ENCODE measurements at regions not wholly inside any gene's neighbourhood (a gene's known extent, or its start where the extent isn't known, plus 50 kb on each side); places are given as distances from the start of the nearest gene placed in this dataset.

DNA sequence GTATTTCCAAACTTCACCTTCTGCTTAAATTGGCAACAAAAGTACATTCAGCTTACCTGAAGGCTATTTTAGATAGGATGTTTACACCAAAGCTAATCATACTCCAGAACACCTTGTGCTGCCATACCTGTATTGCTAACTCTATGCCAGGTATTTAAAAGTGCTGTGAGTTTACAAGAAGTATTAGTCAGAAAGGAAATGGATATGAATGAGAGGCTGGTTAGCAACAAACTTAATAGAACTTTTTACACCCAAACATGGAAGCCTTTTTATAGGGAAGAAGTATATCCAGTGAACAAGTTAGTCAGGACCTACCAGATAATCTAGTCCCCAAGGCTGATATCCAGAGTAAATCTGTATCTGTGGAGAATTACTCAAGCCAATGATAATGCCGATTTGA is 131.2 kb upstream of the SPRY1 start:
- Mint-ChIP-seq H3K27me3 (ENCODE audit: low read depth) (no peaks in the 10 kb centered on the region), H3K4me3 (no peak overlapping the region), H3K27ac (no peak overlapping the region), H3K9me3 (no peaks in the 10 kb centered on the region), H3K4me1 (ENCODE audit: low read depth) (no peaks in the 10 kb centered on the region), H3K36me3 (ENCODE audit: low read depth) (peaks cover 14% of the 10 kb centered on the region)
- DNase-seq: no peak
- CTCF ChIA-PET: no interaction called here
- intact Hi-C loops (cut with micrococcal nuclease): no loop called here

DNA sequence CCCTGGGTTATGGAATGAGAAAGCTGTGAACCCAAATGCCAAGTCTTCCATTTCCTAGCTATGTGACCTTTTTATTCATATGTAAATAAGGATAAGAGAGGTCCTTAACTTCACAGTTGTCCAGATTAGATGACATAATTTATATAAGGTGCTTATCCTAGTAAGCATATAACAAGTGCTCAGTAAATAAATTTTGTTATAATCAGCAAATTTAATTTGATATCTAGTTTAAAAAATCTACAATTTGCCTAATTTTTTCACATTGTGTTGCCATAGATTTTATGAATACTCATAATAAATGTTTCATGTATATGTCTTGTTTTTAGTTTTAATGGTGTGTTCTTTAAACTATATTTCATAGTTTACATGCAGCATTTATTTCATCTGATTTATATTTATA is 130.4 kb upstream of the SPRY1 start:
- peaks cover 12% of the 10 kb centered on the region for H3K36me3 Mint-ChIP-seq (ENCODE audit: low read depth)
- intact Hi-C loops (cut with micrococcal nuclease): no loop called here
- H3K27ac Mint-ChIP-seq: no peak overlapping the region
- H3K9me3 Mint-ChIP-seq: no peaks in the 10 kb centered on the region
- CTCF ChIA-PET: no interaction called here
- no peaks in the 10 kb centered on the region for H3K27me3 Mint-ChIP-seq (ENCODE audit: low read depth)
- no peak for DNase-seq
- H3K4me3 Mint-ChIP-seq: no peak overlapping the region
- H3K4me1 Mint-ChIP-seq (ENCODE audit: low read depth): no peaks in the 10 kb centered on the region

DNA sequence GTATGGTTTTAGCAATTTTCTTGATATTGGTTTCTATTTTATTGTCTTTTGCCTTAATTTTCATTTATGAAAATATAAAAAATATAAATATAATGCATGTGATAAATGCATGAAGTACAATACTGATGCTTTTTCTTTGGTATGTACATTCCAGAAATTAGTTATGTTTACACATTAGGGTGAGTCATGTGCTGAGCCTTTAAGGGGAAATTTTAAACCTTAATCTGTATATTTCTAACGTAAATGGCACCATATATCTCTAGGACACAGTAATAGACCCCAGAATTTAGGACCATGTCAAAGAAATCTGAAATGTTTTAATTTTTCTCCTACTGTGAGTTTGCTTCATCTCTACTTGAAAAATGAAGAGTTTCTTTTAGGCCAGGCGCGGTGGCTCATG is 117.8 kb upstream of the SPRY1 start:
- DNase-seq: no peak
- H3K4me3 Mint-ChIP-seq: no peak overlapping the region
- H3K27me3 Mint-ChIP-seq (ENCODE audit: low read depth): no peaks in the 10 kb centered on the region
- intact Hi-C loops (cut with micrococcal nuclease): no loop called here
- H3K9me3 Mint-ChIP-seq: no peaks in the 10 kb centered on the region
- peaks cover 23% of the 10 kb centered on the region for H3K36me3 Mint-ChIP-seq (ENCODE audit: low read depth)
- H3K4me1 Mint-ChIP-seq (ENCODE audit: low read depth): no peaks in the 10 kb centered on the region
- no peak overlapping the region for H3K27ac Mint-ChIP-seq
- CTCF ChIA-PET: no interaction called here

DNA sequence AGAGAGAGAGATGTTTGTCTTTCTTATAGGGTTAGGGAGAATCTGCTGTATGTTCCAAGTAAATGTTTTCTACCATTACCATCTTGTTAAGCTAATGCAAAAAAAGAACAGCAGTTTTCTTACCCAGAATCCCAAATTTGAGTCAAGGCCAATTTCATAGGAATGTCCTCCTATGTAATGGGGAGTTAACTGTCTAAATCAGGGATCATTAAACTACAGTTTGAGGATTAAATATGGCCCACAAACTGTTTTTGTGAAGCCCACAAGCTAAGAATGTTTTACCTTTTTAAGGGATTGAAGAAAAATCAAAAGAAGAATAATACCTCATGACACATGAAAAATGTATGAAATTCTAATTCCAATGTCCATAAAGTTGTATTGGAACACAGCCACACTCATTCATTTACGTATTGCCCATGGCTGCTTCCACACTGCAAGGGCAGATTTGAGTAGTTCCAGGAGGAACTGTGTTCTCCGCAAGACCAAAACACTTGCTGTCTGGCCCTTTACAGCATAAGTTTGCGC is 113.2 kb upstream of the SPRY1 start:
- no peak for DNase-seq
- intact Hi-C loops (cut with micrococcal nuclease): no loop called here
- Mint-ChIP-seq H3K4me1 (ENCODE audit: low read depth) (no peaks in the 10 kb centered on the region), H3K27me3 (ENCODE audit: low read depth) (no peaks in the 10 kb centered on the region), H3K9me3 (peaks cover 9% of the 10 kb centered on the region), H3K27ac (no peak overlapping the region), H3K4me3 (no peak overlapping the region), H3K36me3 (ENCODE audit: low read depth) (peaks cover 29% of the 10 kb centered on the region)
- CTCF ChIA-PET: interaction anchor here (0.6 kb wide), 2 partner anchors 196 to 378 kb away, joined by 3 to 4 read pairs; no protein-coding TSS in a partner anchor

DNA sequence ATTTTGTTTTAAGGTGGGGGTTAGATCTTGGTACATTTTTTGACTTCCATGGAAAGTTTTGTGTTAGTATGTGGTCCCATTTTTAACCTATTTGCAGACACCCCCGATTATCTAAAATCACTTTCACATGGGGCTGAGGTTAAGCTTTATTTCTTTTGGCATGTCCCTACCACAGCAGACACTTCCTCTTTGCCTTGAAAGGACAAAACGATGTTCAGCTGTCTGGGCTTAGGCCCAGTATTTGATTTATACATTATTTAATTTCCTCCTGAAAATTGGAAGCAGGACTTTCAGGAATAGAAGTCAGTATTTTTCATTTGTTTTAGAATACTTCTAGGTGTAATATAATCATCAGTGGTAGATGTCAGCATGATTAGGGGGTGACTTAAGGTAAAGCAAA is 112.4 kb upstream of the SPRY1 start:
- Mint-ChIP-seq H3K4me3 (no peak overlapping the region), H3K27ac (no peak overlapping the region), H3K4me1 (ENCODE audit: low read depth) (no peaks in the 10 kb centered on the region), H3K36me3 (ENCODE audit: low read depth) (peaks cover 32% of the 10 kb centered on the region), H3K9me3 (peaks cover 11% of the 10 kb centered on the region), H3K27me3 (ENCODE audit: low read depth) (no peaks in the 10 kb centered on the region)
- CTCF ChIA-PET: no interaction called here
- DNase-seq: no peak
- intact Hi-C loops (cut with micrococcal nuclease): no loop called here

DNA sequence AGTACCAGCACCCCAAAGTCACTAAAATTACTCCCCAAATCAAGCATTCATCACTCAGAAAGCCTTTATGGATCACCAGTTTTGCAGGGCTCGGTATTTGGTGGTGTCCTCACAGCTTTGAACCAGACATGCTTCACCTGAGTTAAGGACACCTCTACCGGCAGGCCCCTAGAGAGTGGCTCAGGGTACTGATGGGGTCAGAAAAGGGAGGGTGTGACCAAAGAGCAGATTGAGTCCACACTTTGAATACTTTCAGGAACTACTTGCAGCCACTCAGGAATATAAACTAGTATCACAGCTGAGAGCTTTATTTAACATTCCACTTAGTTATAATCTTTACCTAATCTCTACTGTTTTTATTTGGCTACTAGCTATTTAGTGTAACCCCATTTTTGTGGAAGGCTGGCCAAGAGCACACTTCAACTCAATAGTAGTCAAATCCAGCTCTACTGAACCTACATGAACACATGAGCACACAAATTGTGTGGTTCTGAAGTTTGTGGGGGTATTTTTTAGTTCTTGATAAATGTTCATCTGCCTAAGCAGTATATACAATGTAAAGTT is 109.6 kb upstream of the SPRY1 start:
- peaks cover 33% of the 10 kb centered on the region for H3K9me3 Mint-ChIP-seq
- no peaks in the 10 kb centered on the region for H3K4me1 Mint-ChIP-seq (ENCODE audit: low read depth)
- CTCF ChIA-PET: no interaction called here
- no peak overlapping the region for H3K4me3 Mint-ChIP-seq
- peaks cover 54% of the 10 kb centered on the region for H3K36me3 Mint-ChIP-seq (ENCODE audit: low read depth)
- no peaks in the 10 kb centered on the region for H3K27me3 Mint-ChIP-seq (ENCODE audit: low read depth)
- H3K27ac Mint-ChIP-seq: no peak overlapping the region
- intact Hi-C loops (cut with micrococcal nuclease): no loop called here
- no peak for DNase-seq

DNA sequence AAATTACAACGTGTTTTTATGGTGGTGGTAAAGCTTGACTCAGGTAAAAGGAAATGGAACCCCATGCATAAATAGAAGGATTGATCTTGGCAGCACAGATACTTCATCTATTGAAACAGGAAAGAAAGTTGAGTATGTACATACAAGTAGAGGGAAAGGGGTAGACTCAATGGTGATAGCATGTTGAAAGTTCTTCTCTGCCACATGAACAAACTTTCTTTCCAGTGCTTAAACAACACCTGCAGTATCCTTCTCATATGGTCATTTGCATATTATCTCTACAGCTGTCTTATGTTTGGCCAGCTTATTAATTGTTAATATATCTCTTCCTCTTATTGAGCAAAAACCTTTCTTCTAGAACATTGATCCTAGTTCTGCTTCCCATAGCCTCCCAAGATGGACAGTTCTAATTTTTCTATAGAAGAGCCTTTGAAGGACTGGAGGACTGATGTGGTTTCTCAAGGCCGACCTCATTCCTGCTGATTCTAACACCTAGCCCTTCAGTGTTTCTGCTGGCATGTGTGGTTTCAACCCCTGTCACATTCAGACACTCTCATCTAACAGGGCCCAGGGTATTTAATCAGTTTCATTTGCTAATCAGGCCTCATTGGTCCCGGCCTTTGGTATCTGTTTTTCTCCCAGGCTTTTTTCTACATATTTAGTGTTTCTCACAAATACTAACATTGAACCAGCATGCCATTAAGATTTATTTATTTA is 108.1 kb upstream of the SPRY1 start:
- H3K27me3 Mint-ChIP-seq (ENCODE audit: low read depth): no peaks in the 10 kb centered on the region
- H3K9me3 Mint-ChIP-seq: peaks cover 36% of the 10 kb centered on the region
- no peaks in the 10 kb centered on the region for H3K4me1 Mint-ChIP-seq (ENCODE audit: low read depth)
- CTCF ChIA-PET: no interaction called here
- DNase-seq: no peak
- intact Hi-C loops (cut with micrococcal nuclease): no loop called here
- no peak overlapping the region for H3K4me3 Mint-ChIP-seq
- no peak overlapping the region for H3K27ac Mint-ChIP-seq
- H3K36me3 Mint-ChIP-seq (ENCODE audit: low read depth): peaks cover 62% of the 10 kb centered on the region

DNA sequence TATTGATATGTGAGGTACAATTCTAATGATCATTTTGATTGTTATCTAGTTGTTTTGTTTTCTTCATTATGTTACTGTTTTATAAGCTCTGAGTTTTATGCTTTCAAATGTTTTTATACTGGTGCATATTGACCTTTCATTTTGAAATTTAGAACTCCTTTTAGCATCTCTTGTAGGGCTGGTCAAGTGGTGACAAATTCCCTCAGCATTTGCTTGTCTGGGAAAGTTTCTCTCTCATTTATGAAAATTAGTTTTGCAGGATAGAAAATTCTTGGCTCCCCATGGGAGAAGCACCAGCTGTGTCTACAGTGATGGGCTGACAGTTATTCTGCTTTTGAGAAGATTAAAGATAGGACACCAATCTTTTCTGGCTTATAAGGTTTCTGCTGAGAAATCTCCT is 105.3 kb upstream of the SPRY1 start:
- no peaks in the 10 kb centered on the region for H3K4me1 Mint-ChIP-seq (ENCODE audit: low read depth)
- peak; percentile 11 for DNase-seq
- H3K9me3 Mint-ChIP-seq: peaks cover 36% of the 10 kb centered on the region
- no peaks in the 10 kb centered on the region for H3K27me3 Mint-ChIP-seq (ENCODE audit: low read depth)
- H3K4me3 Mint-ChIP-seq: no peak overlapping the region
- intact Hi-C loops (cut with micrococcal nuclease): no loop called here
- H3K27ac Mint-ChIP-seq: no peak overlapping the region
- CTCF ChIA-PET: no interaction called here
- H3K36me3 Mint-ChIP-seq (ENCODE audit: low read depth): peaks cover 58% of the 10 kb centered on the region

DNA sequence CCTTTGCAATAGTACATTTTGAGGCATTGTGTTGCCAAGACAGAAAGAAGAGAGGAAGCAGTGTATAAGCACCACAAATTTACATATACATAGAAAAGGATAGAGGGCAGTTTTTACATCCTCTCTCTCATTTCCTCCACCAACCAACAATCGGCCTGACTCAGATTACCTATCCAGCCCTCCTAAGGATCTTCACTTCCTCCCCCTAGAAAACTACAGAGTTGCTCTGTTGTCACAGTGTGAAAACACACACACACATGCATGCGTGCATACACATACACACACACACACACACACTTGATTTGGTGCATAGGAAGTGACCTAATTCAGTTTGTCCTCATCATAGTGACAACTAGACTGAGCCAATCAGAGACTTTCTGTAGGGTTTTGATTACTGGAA is 98.8 kb upstream of the SPRY1 start:
- Mint-ChIP-seq H3K27me3 (ENCODE audit: low read depth) (no peaks in the 10 kb centered on the region), H3K36me3 (ENCODE audit: low read depth) (peaks cover 18% of the 10 kb centered on the region), H3K9me3 (peaks cover 5% of the 10 kb centered on the region), H3K4me3 (no peak overlapping the region), H3K4me1 (ENCODE audit: low read depth) (no peaks in the 10 kb centered on the region), H3K27ac (no peak overlapping the region)
- DNase-seq: no peak
- CTCF ChIA-PET: no interaction called here
- intact Hi-C loops (cut with micrococcal nuclease): no loop called here

DNA sequence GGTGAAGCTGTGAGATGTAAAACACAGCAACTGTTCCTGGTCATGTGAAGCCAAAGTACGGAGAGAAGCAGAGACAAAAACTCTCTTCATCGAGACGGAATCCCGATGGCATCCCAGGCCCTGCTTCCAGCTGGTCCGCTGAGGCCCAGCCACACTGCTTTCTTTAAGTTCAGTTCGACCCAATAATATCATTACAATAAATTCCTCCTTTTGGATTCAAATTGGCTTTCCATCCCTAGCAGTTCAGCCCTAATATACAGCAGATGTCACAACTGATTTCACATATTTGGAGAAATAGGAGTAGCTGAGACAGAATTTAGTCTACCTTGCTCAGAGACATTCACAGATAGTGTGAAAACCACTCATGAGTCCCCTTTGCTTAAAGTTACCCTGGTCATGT is 98.3 kb upstream of the SPRY1 start:
- Mint-ChIP-seq H3K4me3 (no peak overlapping the region), H3K27ac (no peak overlapping the region)
- intact Hi-C loops (cut with micrococcal nuclease): no loop called here

DNA sequence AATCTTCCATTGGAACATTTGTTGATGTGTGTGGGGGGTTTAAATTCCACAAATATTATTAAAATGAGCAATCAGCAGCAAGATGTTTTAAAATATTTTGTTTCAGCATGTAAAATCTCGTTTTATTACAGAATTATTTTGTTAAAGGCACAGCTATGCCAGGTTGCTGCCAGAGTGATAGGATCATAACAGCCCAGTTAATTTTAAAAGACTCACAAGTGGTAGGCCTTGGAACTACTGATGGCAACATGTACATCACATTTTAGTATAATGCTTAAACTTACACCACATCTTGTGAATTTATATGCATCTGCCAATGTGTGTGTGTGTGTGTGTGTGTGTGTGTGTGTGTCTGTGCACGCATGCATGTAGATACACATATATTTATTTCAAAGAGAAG is 97.8 kb upstream of the SPRY1 start:
- intact Hi-C loops (cut with micrococcal nuclease): no loop called here
- H3K4me1 Mint-ChIP-seq (ENCODE audit: low read depth): no peaks in the 10 kb centered on the region
- H3K36me3 Mint-ChIP-seq (ENCODE audit: low read depth): peaks cover 15% of the 10 kb centered on the region
- no peak for DNase-seq
- H3K27me3 Mint-ChIP-seq (ENCODE audit: low read depth): no peaks in the 10 kb centered on the region
- H3K9me3 Mint-ChIP-seq: peaks cover 5% of the 10 kb centered on the region
- no peak overlapping the region for H3K27ac Mint-ChIP-seq
- H3K4me3 Mint-ChIP-seq: no peak overlapping the region
- CTCF ChIA-PET: no interaction called here

More for the DNA sequence above, 98.3 kb upstream of the SPRY1 start:
- no peak for DNase-seq
- H3K9me3 Mint-ChIP-seq: peaks cover 5% of the 10 kb centered on the region
- H3K27me3 Mint-ChIP-seq (ENCODE audit: low read depth): no peaks in the 10 kb centered on the region
- CTCF ChIA-PET: no interaction called here
- H3K36me3 Mint-ChIP-seq (ENCODE audit: low read depth): peaks cover 17% of the 10 kb centered on the region
- no peaks in the 10 kb centered on the region for H3K4me1 Mint-ChIP-seq (ENCODE audit: low read depth)

DNA sequence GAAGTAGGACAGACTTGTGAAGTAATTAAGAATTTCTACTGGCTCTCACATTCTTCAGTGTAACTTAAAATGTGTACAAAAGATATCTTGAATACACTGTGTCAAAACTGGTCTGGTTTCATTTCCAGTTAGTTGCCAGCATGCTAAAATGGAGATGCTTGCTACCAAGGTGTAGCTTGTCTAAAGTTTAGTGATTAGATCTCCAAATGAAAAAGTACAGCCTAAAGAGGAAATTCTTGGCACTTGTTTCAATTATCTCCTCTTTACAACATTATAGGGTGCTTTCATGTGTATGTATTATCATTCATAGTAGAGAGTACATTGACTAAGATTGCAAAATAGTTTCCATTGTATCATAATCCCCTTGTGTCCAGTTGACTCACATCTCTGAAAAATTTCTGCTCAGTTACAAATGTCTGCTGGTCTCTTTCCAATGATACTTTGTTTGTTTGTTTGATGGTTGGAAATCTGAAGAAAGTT is 97.3 kb upstream of the SPRY1 start:
- Mint-ChIP-seq H3K36me3 (ENCODE audit: low read depth) (peaks cover 15% of the 10 kb centered on the region), H3K27me3 (ENCODE audit: low read depth) (no peaks in the 10 kb centered on the region), H3K27ac (no peak overlapping the region), H3K4me1 (ENCODE audit: low read depth) (no peaks in the 10 kb centered on the region), H3K4me3 (no peak overlapping the region), H3K9me3 (peaks cover 5% of the 10 kb centered on the region)
- DNase-seq: no peak
- intact Hi-C loops (cut with micrococcal nuclease): no loop called here
- CTCF ChIA-PET: no interaction called here
